ENCODE measurements at regions not wholly inside any gene's neighbourhood (a gene's known extent, or its start where the extent isn't known, plus 50 kb on each side); places are given as distances from the start of the nearest gene placed in this dataset.
"Not testable (repeated sequence)": the region's sequence is repeated elsewhere in the genome, so short reads cannot be mapped to it uniquely, and the experiment has no call there.

DNA sequence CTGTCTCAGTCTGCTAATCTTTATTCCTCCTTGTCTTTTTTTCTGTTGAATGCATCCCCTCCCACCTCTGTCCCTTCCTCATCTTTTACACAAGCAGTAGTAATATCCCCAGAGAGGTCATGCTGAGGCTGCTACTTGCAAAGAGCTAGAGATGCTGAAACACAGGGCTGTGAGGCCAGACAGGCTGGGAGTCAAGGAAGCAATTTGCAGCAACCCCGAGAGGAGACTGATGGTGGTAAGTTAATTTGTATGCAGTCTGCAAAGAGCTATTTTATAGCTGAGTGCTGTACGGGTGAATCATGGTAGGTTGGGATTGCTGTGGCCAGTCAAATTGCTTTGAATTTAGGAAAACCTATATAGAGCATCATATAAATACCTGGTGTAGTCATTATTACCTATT lies 90.2 kb upstream of the SLC24A2 start:
- DNase-seq (ENCODE audit: low read depth, low spot score), result no peak

DNA sequence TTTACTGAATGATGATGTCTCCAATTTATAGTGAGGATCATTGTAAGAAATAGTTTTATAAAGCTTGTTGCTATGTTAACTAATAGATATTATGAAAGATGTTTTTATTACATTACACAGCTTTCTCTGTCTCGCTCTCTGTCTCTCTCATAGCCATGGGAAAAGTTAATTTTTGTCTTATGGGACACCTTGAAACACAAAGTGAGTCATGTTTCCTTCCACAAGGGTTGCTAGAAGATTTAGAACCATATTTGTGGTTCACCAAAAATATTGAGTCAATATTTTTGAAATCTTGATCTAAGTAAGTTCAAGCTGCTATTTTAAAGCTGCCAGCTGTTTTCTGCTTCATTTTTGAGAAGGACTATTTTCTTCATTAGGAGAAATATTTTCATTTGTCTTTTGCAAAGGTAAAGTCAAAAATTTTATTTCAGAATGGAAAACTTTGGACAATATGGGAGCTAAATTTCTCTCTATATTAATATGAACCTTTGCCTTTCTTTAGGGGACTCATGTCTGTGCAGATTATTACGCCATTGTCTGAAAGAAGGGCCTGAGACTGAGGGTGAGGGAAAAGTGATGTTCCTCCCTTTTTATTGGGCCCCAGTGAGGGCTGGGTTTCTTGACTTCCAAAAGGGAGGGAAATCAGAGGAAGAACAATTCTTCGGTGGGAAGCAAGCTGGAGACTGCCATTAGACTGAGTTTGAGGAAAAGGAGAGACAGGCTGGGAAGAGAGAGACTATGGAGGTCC lies 87.9 kb upstream of the SLC24A2 start:
- no peak for DNase-seq (ENCODE audit: low read depth, low spot score)

DNA sequence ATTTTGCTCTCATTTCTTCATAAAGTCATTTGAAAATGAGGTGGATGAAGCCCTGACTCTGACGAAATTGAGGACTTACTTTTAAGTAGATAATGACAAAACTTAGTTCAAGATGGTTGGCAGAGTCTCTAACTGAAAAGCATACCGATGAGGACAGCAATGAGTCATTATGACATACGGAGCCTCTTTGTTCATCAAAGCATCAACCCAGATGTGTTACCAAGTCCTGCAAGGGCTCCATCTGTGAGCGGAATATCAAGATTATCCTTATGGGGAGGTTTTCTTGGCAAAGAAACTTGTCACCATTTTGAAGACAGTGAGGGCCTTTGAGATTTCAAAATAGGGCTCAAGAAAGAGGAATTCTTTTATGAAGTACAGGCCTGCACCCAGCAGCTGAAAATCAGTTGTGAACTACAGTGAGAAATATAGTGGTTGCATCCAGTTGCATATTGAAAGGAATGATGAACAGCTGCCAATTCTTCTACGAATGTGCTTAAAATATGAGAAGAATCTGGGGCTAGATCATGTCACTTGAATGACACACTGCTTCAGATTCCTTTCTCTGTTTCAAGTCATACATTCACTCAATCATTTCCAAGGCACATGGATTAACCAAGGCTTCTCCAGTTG lies 86.6 kb upstream of the SLC24A2 start:
- DNase-seq (ENCODE audit: low read depth, low spot score), result no peak

DNA sequence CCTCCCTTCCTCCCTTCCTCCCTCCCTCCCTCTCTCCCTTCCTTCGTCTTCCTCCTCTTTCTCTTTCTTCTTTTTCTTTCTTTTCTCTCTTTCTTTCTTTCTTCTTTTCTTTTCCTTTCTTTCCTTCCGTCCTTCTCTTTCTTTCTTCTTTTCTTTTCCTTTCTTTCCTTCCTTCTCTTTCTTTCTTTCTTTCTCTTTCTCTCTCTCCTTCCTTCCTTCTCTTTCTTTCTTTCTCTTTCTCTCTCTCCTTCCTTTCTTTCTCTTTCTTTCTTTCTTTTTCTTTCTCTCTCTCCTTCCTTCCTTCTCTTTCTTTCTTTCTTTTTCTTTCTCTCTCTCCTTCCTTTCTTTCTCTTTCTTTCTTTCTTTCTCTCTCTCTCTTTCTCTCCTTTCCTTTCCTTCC lies 84.4 kb upstream of the SLC24A2 start:
- DNase-seq (ENCODE audit: low read depth, low spot score), result not testable (repeated sequence)

DNA sequence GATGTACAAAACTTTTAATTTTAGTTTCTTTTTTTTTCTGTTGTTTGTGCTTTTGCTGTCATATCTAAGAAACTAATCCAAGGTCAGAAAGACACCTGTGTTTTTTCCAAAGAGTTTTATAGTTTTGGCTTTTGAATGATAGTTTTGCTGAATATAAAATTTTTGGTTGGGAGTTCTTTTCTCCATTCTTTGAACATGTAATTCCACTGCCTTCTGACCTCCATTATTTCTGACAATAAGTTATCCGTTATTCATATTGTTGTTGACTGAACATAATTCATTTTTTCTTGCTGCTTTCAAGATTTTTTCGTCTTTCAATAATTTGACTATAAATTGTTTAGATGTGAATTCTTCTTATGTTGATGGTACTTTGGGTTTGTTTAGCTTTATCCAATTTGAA lies 82.2 kb upstream of the SLC24A2 start:
- no peak for DNase-seq (ENCODE audit: low read depth, low spot score)

DNA sequence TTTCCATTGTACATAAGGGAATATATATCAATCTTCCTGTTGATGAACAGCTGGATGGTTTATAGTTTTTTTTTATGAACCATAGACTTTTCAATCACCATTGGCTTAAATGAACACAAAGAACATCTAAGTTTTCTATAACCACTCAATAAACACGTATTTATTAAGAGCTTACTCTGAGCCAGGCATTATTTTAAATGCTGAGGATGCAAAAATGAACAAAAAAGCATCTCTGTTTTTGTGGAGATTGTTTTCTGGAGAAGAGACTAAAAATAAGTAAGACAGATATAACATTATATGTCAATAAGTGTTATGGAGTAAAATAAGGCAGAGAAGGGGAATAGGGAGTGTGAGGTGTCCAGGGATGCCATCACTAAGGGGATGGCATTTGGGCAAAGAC lies 52.1 kb upstream of the SLC24A2 start:
- DNase-seq (ENCODE audit: low read depth, low spot score), result no peak

Measured in smooth muscle cell of the brain vasculature (primary cell).